Suprapubic skin (tissue), 4 donors: ENCODE measurements at regions not wholly inside any gene's neighbourhood (a gene's known extent, or its start where the extent isn't known, plus 50 kb on each side); places are given as distances from the start of the nearest gene placed in this dataset.

Source experiments
- DNase-seq, 2 donors: peaks; one replicate each; pipeline ENCODE4 v3.0.0-alpha.2; 2019; ENCODE audit warnings: low spot score in 2 of 2
- H3K27ac ChIP-seq: fragments of 200-600 bp; sonication (generic); one replicate; pipeline ENCODE4 v1.5.1; 2019
- H3K27me3 ChIP-seq: fragments of 200-600 bp; sonication (generic); one replicate; pipeline ENCODE4 v1.5.1; 2019
- H3K36me3 ChIP-seq: fragments of 200-600 bp; sonication (generic); one replicate; pipeline ENCODE4 v1.5.1; 2019
- H3K4me1 ChIP-seq: fragments of 200-600 bp; sonication (generic); one replicate; pipeline ENCODE4 v1.5.1; 2019
- H3K4me3 ChIP-seq: fragments of 200-600 bp; sonication (generic); one replicate; pipeline ENCODE4 v1.5.1; 2019; ENCODE audit warnings: mild to moderate bottlenecking
- H3K9me3 ChIP-seq: fragments of 200-600 bp; sonication (generic); one replicate; pipeline ENCODE4 v1.5.1; 2019
- EP300 ChIP-seq: sonication (generic); formaldehyde crosslinking; IDR thresholded peaks from one replicate; pipeline ENCODE4 v1.6.1; 2017; ENCODE audit warnings: antibody characterized with exemption
- POLR2A ChIP-seq, 2 donors: fragments of 450-650 bp; IDR thresholded peaks; one replicate each; pipeline ENCODE4 v1.6.1; 2017; ENCODE audit warnings: antibody characterized with exemption in 2 of 2, mild to moderate bottlenecking in 2 of 2, moderate library complexity in 2 of 2
- POLR2AphosphoS5 ChIP-seq, 3 donors: sonication (generic); formaldehyde crosslinking; IDR thresholded peaks; one replicate each; pipeline ENCODE4 v1.6.1; 2017; ENCODE audit warnings: antibody characterized with exemption in 3 of 3
- WGBS: methylation state at CpG from one replicate; pipeline ENCODE4 v1.1.5; 2018; 5-methylcytosine and 5-hydroxymethylcytosine counted together
- TF ChIP-seq, protein P1 (sequence below), 2 donors: fragments of 200-600 bp in 1 of 2; fragments of 450-650 bp in 1 of 2; sonication (generic) in 1 of 2; IDR thresholded peaks; one replicate each; pipeline ENCODE4 v1.5.1; 2016 to 2019; ENCODE audit warnings: antibody characterized with exemption in 2 of 2, mild to moderate bottlenecking in 1 of 2, moderate library complexity in 1 of 2

DNA sequence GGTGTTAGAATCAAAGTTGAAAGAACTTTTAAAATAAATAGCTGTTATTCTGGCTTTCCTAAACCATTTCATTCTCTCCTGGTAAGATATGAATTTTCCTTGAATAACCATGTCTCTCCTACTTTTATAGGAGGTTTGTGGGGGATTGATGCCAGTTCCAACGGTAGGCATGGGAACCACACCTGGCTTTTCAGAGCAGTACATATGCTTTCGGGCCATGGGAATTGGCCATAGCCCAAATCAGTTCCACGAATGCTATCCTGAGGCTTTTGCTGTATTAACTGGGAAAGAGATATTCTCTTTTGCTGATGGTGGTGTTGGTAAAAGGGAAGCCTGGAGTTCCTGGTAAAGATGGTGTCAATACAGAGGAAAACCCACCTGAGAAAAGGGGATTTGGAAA lies 396.2 kb upstream of the ZNF385D start:
- 67% methylated on average over 3 of the region's 3 CpGs for WGBS

DNA sequence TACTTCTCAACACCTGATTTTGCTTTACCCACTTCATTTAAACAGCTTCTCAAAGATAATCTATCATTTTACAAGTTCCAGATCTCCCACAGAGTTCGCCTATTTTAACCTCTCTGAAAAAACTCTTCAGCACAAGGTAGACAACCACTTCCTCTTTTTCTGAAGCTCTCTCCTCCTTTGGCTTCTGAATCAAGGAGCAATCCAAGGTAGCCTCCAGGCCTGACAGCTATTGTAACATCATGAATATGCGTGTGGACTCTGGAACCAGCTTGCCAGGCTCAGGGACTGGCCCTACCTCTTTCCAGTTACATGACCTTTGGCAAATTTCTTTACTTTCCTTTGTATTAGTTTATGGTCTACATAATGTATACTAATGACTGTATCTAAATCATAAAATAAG lies 405.9 kb upstream of the ZNF385D start:
- Histone ChIP-seq H3K4me1 (no peaks in the 10 kb centered on the region), H3K27ac (no peak overlapping the region), H3K27me3 (no peaks in the 10 kb centered on the region), H3K4me3 (no peak overlapping the region), H3K36me3 (no peaks in the 10 kb centered on the region), H3K9me3 (no peaks in the 10 kb centered on the region)
- TF ChIP-seq, protein P1, sequence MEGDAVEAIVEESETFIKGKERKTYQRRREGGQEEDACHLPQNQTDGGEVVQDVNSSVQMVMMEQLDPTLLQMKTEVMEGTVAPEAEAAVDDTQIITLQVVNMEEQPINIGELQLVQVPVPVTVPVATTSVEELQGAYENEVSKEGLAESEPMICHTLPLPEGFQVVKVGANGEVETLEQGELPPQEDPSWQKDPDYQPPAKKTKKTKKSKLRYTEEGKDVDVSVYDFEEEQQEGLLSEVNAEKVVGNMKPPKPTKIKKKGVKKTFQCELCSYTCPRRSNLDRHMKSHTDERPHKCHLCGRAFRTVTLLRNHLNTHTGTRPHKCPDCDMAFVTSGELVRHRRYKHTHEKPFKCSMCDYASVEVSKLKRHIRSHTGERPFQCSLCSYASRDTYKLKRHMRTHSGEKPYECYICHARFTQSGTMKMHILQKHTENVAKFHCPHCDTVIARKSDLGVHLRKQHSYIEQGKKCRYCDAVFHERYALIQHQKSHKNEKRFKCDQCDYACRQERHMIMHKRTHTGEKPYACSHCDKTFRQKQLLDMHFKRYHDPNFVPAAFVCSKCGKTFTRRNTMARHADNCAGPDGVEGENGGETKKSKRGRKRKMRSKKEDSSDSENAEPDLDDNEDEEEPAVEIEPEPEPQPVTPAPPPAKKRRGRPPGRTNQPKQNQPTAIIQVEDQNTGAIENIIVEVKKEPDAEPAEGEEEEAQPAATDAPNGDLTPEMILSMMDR (IDR thresholded peaks at IDR 0.05), result no peak
- TF ChIP-seq POLR2A (IDR thresholded peaks at IDR 0.05) (no peak), POLR2AphosphoS5 (IDR thresholded peaks at IDR 0.05) (no peak), EP300 (no peak)
- 53% methylated on average over 2 of the region's 2 CpGs for WGBS
- DNase-seq, result no peak

More for the DNA sequence above, 396.2 kb upstream of the ZNF385D start:
- no peaks in the 10 kb centered on the region for H3K36me3 ChIP-seq
- DNase-seq, result no peak
- H3K4me3 ChIP-seq, result no peak overlapping the region
- H3K27ac ChIP-seq, result no peak overlapping the region
- no peaks in the 10 kb centered on the region for H3K9me3 ChIP-seq
- TF ChIP-seq POLR2AphosphoS5 (IDR thresholded peaks at IDR 0.05) (no peak), POLR2A (IDR thresholded peaks at IDR 0.05) (no peak), EP300 (no peak)
- TF ChIP-seq, protein P1 (IDR thresholded peaks at IDR 0.05), result no peak
- H3K27me3 ChIP-seq, result no peaks in the 10 kb centered on the region
- H3K4me1 ChIP-seq, result no peaks in the 10 kb centered on the region

DNA sequence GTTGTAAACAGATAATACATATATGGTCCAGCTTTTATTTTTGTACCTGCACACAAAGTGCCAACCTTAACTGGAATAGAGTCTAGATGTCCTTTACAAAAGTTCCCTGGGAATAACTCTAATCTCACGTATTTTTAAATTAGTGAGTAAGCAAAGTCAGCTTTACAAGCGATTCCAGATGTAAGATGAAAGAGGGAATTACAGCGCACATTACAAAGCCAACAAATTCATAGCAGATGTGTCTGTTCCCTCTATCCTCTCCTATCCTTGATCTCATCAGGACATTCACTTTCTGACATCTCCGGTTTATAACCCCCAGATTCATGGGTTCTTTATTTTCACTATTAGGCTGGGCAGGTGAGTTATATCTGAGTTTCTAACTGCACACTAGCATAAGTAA lies 406.8 kb upstream of the ZNF385D start:
- Histone ChIP-seq H3K4me1 (no peaks in the 10 kb centered on the region), H3K27me3 (no peaks in the 10 kb centered on the region), H3K4me3 (no peak overlapping the region), H3K36me3 (no peaks in the 10 kb centered on the region), H3K9me3 (no peaks in the 10 kb centered on the region), H3K27ac (peak overlapping the region; percentile 53)
- TF ChIP-seq, protein P1 (IDR thresholded peaks at IDR 0.05), result no peak
- TF ChIP-seq EP300, result no peak
- TF ChIP-seq POLR2A (IDR thresholded peaks at IDR 0.05), result no peak
- no peak for TF ChIP-seq POLR2AphosphoS5 (IDR thresholded peaks at IDR 0.05)
- WGBS, result 65% methylated on average over 4 of the region's 4 CpGs
- no peak for DNase-seq

DNA sequence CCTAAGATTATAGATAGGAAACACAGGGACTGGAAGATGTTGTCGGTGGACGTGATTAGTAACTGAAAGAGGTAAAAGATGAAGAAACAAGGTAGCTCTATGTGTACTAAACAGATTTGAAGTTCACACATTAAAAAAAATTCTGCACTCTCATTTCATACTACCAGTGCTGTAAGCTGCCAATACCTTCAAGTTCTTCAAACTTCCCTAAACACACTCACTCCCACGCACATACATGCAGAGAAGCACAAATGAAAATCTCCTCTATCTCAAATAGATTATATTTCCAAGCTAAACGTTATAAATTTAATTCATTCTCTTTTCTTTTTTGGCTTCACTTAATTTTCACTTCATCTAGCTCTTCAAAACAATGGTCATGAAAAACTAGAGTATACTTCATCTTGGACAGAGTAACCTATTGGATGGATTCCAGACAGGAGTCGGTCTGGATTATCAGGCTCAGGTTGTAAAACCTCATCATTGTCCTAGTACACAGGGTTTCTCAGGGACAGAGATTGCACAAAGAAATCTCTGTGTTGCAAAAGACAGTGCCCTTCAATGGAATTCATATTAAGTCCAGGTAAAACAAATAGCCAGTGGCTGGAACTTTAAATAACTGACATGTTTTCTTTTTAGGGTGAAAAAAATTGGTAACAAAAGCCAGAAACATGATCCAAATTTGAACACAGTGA lies 408.1 kb upstream of the ZNF385D start:
- Histone ChIP-seq H3K27me3 (no peaks in the 10 kb centered on the region), H3K4me1 (no peaks in the 10 kb centered on the region), H3K36me3 (no peaks in the 10 kb centered on the region), H3K4me3 (no peak overlapping the region), H3K9me3 (no peaks in the 10 kb centered on the region), H3K27ac (peak overlapping the region; percentile 53)
- no peak for DNase-seq
- no peak for TF ChIP-seq POLR2A (IDR thresholded peaks at IDR 0.05)
- WGBS, result 72% methylated on average over 5 of the region's 5 CpGs

DNA sequence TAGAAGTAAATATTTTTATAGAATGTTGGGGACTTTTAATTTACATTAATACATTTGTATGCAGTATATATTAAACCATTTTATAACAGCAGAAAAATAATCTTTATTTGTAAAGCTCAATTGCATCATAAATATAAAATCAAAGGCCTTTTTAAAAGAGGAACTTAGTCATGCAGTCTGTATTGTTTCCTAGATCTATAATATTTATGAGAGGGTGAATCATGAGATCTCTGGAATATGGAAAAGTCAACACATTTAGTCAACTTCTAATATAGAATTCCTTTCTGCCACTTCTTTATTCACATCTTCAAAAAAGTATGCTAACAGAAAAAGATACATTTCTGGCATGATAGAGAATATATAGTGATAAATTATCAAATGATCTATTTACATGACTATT lies 410.3 kb upstream of the ZNF385D start:
- Histone ChIP-seq H3K9me3 (no peaks in the 10 kb centered on the region), H3K4me3 (no peak overlapping the region), H3K4me1 (no peaks in the 10 kb centered on the region), H3K27ac (no peak overlapping the region), H3K27me3 (no peaks in the 10 kb centered on the region), H3K36me3 (no peaks in the 10 kb centered on the region)
- TF ChIP-seq EP300, result no peak
- TF ChIP-seq POLR2A (IDR thresholded peaks at IDR 0.05), result no peak
- no peak for TF ChIP-seq POLR2AphosphoS5 (IDR thresholded peaks at IDR 0.05)
- TF ChIP-seq, protein P1 (IDR thresholded peaks at IDR 0.05), result no peak
- no peak for DNase-seq

DNA sequence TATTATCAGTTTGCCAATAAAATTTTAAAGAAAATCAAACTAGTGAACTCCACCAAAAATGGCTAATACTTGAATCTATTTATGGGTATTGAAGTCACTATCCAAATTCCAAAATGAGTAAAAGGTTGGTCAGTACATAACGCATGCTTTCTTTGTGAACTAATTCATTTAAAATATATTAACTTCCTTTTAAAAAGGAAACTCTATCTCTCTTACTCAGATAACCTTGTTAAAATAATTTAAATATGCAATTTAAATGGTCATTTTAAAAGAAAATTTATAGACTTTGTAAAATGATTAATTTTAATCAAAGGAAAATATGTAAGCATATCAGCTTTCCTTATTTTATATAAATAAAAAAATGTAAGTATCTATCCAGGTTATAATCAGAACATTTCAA lies 419.4 kb upstream of the ZNF385D start:
- Histone ChIP-seq H3K9me3 (peaks cover 7% of the 10 kb centered on the region), H3K4me3 (no peak overlapping the region), H3K27ac (no peak overlapping the region), H3K27me3 (no peaks in the 10 kb centered on the region), H3K4me1 (no peaks in the 10 kb centered on the region), H3K36me3 (no peaks in the 10 kb centered on the region)
- TF ChIP-seq, protein P1 (IDR thresholded peaks at IDR 0.05), result no peak
- TF ChIP-seq POLR2AphosphoS5 (IDR thresholded peaks at IDR 0.05), result no peak
- TF ChIP-seq POLR2A (IDR thresholded peaks at IDR 0.05), result no peak
- no peak for DNase-seq
- WGBS, result 87% methylated on average over 1 of the region's 1 CpG
